CD4-positive, alpha-beta T cell (primary cell): ENCODE measurements at regions not wholly inside any gene's neighbourhood (a gene's known extent, or its start where the extent isn't known, plus 50 kb on each side); places are given as distances from the start of the nearest gene placed in this dataset.

Experiments used
- ATAC-seq: fragments of 200-7000 bp; cut with Tn5 transposase; one replicate; pipeline ENCODE4 v1.10.0; 2022; ENCODE audit warnings: mild to moderate bottlenecking; ENCODE audit not compliant: poor library complexity
- CTCF ChIA-PET: fragments of 350-600 bp; sonication (Branson Sonifier 250); formaldehyde crosslinking; loops from one replicate; lab custom pipeline; 2021; ENCODE audit warnings: antibody characterized with exemption, inconsistent platforms; lab: Charles Lee
- POLR2A ChIA-PET: fragments of 350-600 bp; sonication (Branson Sonifier 250); formaldehyde crosslinking; loops from one replicate; lab custom pipeline; 2021; ENCODE audit warnings: antibody characterized with exemption, inconsistent platforms; lab: Charles Lee
- DNase-seq, 14 experiments: peaks; one replicate each; pipeline ENCODE4 v3.0.0-alpha.2; 2013 to 2020; ENCODE audit warnings: mixed read lengths in 2 of 14
- H3K27ac ChIP-seq, 2 donors: one replicate each; pipeline versions ENCODE4 v1.5.1 to v1.7.0; 2013; ENCODE audit warnings: low read length in 2 of 2, low read depth in 1 of 2, mild to moderate bottlenecking in 1 of 2
- H3K27me3 ChIP-seq, 2 experiments: 1 replicate in 1 of 2; 2 replicates in 1 of 2; pipeline versions ENCODE4 v1.6.1 to v1.7.0; 2013; ENCODE audit warnings: low read length in 2 of 2, control low read depth in 1 of 2, mild to moderate bottlenecking in 1 of 2, moderate library complexity in 1 of 2; ENCODE audit not compliant: insufficient read depth in 2 of 2, control insufficient read depth in 1 of 2
- H3K36me3 ChIP-seq: one replicate; pipeline ENCODE4 v1.6.1; 2013; ENCODE audit warnings: low read length, control low read depth; ENCODE audit not compliant: insufficient read depth
- H3K4me1 ChIP-seq: one replicate; pipeline ENCODE4 v1.6.1; 2013; ENCODE audit warnings: low read length, control low read depth; ENCODE audit not compliant: insufficient read depth
- H3K4me3 ChIP-seq: one replicate; pipeline ENCODE4 v1.5.1; 2013; ENCODE audit warnings: mild to moderate bottlenecking, low read length, moderate library complexity
- H3K9me3 ChIP-seq, 2 experiments: 1 replicate in 1 of 2; 2 replicates in 1 of 2; pipeline versions ENCODE4 v1.6.1 to v1.7.0; 2013; ENCODE audit warnings: low read length in 2 of 2, mild to moderate bottlenecking in 2 of 2, control low read depth in 1 of 2, moderate library complexity in 1 of 2; ENCODE audit not compliant: control insufficient read depth in 1 of 2, insufficient read depth in 1 of 2
- H3K27ac Mint-ChIP-seq: one replicate; pipeline ENCODE4 v1.8.0; 2020; ENCODE audit warnings: mixed read lengths
- H3K27me3 Mint-ChIP-seq: one replicate; pipeline ENCODE4 v1.8.0; 2021; ENCODE audit warnings: mixed read lengths
- H3K36me3 Mint-ChIP-seq: one replicate; pipeline ENCODE4 v1.8.0; 2021; ENCODE audit warnings: low read depth, mixed read lengths
- H3K4me1 Mint-ChIP-seq: one replicate; pipeline ENCODE4 v1.8.0; 2021; ENCODE audit warnings: low read depth, mixed read lengths
- H3K4me3 Mint-ChIP-seq: one replicate; pipeline ENCODE4 v1.8.0; 2020; ENCODE audit warnings: mild to moderate bottlenecking, mixed read lengths
- H3K9me3 Mint-ChIP-seq: one replicate; pipeline ENCODE4 v1.8.0; 2020; ENCODE audit warnings: mixed read lengths
- CTCF ChIP-seq: fragments of 200-600 bp; IDR thresholded peaks from one replicate; pipeline ENCODE4 v1.8.0; 2022; ENCODE audit warnings: antibody characterized with exemption, mild to moderate bottlenecking
- intact Hi-C, 2 experiments: fragments of 100-400 bp; cut with DNase I in 1 of 2; cut with micrococcal nuclease in 1 of 2; formaldehyde crosslinking; loops; one replicate each; pipeline versions ENCODE4 v1.15.1 to v1.9.0; 2023 to 2025; cut with DNase I, micrococcal nuclease

- no peaks in the 10 kb centered on the region for H3K36me3 ChIP-seq
- no peak for TF ChIP-seq CTCF
- H3K4me3 ChIP-seq, result no peak overlapping the region
- H3K27ac Mint-ChIP-seq, result no peak overlapping the region
- ChIA-PET POLR2A (no interaction called here), CTCF (no interaction called here)
- H3K27me3 ChIP-seq, result no peaks in the 10 kb centered on the region
- H3K27me3 Mint-ChIP-seq, result peaks cover 5% of the 10 kb centered on the region
- intact Hi-C loops, result no loop called here
- H3K4me1 Mint-ChIP-seq, result no peaks in the 10 kb centered on the region
- H3K4me3 Mint-ChIP-seq, result no peak overlapping the region
- H3K36me3 Mint-ChIP-seq, result no peaks in the 10 kb centered on the region
- no peak for DNase-seq
- no peak for ATAC-seq
- H3K9me3 Mint-ChIP-seq, result peaks cover 7% of the 10 kb centered on the region
- H3K27ac ChIP-seq, result no peak overlapping the region
- H3K9me3 ChIP-seq, result peaks cover 0 to 5% of the 10 kb centered on the region in 2 experiments
- H3K4me1 ChIP-seq, result no peaks in the 10 kb centered on the region
Measured at GRCh38 chr2:66014450-66014849, 420.5 kb upstream of the MEIS1 start.

GRCh38 chr2:66013456-66013855, 421.5 kb upstream of the MEIS1 start:
- Mint-ChIP-seq H3K36me3 (no peaks in the 10 kb centered on the region), H3K27me3 (peaks cover 5% of the 10 kb centered on the region), H3K9me3 (peaks cover 7% of the 10 kb centered on the region), H3K4me3 (no peak overlapping the region), H3K27ac (no peak overlapping the region), H3K4me1 (no peaks in the 10 kb centered on the region)
- ChIA-PET POLR2A (no interaction called here), CTCF (no interaction called here)
- no peaks in the 10 kb centered on the region for H3K9me3 ChIP-seq
- no peak overlapping the region for H3K4me3 ChIP-seq
- no peaks in the 10 kb centered on the region for H3K36me3 ChIP-seq
- DNase-seq (no peak), ATAC-seq (no peak)
- H3K27me3 ChIP-seq, result no peaks in the 10 kb centered on the region
- intact Hi-C loops, result no loop called here
- TF ChIP-seq CTCF, result no peak
- no peaks in the 10 kb centered on the region for H3K4me1 ChIP-seq
- no peak overlapping the region for H3K27ac ChIP-seq

GRCh38 chr2:66003931-66004330, 431.0 kb upstream of the MEIS1 start:
- CTCF ChIA-PET, result no interaction called here
- H3K36me3 Mint-ChIP-seq, result no peaks in the 10 kb centered on the region

More at GRCh38 chr2:66003931-66004330, 431.0 kb upstream of the MEIS1 start:
- POLR2A ChIA-PET, result no interaction called here
- no peak overlapping the region for H3K4me3 ChIP-seq
- no peaks in the 10 kb centered on the region for H3K27me3 Mint-ChIP-seq
- intact Hi-C loops, result no loop called here
- no peaks in the 10 kb centered on the region for H3K36me3 ChIP-seq
- TF ChIP-seq CTCF, result no peak
- ATAC-seq (no peak), DNase-seq (no peak)
- H3K4me1 ChIP-seq, result no peaks in the 10 kb centered on the region
- H3K27ac ChIP-seq, result no peak overlapping the region
- no peaks in the 10 kb centered on the region for H3K4me1 Mint-ChIP-seq
- H3K4me3 Mint-ChIP-seq, result no peak overlapping the region
- no peaks in the 10 kb centered on the region for H3K27me3 ChIP-seq
- H3K9me3 ChIP-seq, result no peaks in the 10 kb centered on the region
- H3K27ac Mint-ChIP-seq, result no peak overlapping the region
- H3K9me3 Mint-ChIP-seq, result no peaks in the 10 kb centered on the region
